ENCODE measurements at regions not wholly inside any gene's neighbourhood (a gene's known extent, or its start where the extent isn't known, plus 50 kb on each side); places are given as distances from the start of the nearest gene placed in this dataset.

DNA sequence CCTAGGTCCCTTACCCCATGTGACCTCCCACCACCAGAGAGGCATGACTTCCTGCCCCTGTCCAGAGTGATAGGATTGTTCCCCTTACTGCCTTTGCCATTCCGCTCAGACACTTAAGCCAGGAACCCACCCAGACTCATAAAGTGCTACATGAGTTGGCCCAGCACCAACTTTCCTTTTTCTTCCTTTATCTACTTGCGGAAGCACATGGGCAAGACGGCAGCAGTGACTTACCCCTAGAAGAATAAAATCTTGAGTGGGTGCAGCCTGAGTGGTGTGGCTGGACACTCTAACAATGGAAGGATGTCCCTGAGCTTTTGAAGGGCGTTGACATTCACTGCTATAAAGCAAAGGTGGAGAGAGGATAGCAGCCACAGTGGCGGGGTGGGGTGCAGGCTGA lies 100.1 kb downstream of the MAB21L3 start:
- DNase-seq (ENCODE audit: low read depth): no peak
- TF ChIP-seq CTCF (IDR thresholded peaks at IDR 0.05; ENCODE audit: insufficient read depth, low read depth, low read length, missing control alignments): no peak
- no peak overlapping the region for H3K4me3 ChIP-seq (ENCODE audit: low read length)

- no peak for TF ChIP-seq CTCF (IDR thresholded peaks at IDR 0.05; ENCODE audit: insufficient read depth, low read depth, low read length, missing control alignments)
- H3K4me3 ChIP-seq (ENCODE audit: low read length): no peak overlapping the region
- DNase-seq (ENCODE audit: low read depth): no peak
These were observed 107.7 kb downstream of the MAB21L3 start for GRCh38 chr1:116218922-116219321.

- no peak overlapping the region for H3K4me3 ChIP-seq (ENCODE audit: low read length)
- DNase-seq (ENCODE audit: low read depth): no peak
- TF ChIP-seq CTCF (IDR thresholded peaks at IDR 0.05; ENCODE audit: insufficient read depth, low read depth, low read length, missing control alignments): no peak
These were observed 108.6 kb downstream of the MAB21L3 start for GRCh38 chr1:116219651-116220434.

GRCh38 chr1:116224111-116224510 lies 112.9 kb downstream of the MAB21L3 start:
- no peak for TF ChIP-seq CTCF (IDR thresholded peaks at IDR 0.05; ENCODE audit: insufficient read depth, low read depth, low read length, missing control alignments)
- H3K4me3 ChIP-seq (ENCODE audit: low read length): no peak overlapping the region
- no peak for DNase-seq (ENCODE audit: low read depth)

DNA sequence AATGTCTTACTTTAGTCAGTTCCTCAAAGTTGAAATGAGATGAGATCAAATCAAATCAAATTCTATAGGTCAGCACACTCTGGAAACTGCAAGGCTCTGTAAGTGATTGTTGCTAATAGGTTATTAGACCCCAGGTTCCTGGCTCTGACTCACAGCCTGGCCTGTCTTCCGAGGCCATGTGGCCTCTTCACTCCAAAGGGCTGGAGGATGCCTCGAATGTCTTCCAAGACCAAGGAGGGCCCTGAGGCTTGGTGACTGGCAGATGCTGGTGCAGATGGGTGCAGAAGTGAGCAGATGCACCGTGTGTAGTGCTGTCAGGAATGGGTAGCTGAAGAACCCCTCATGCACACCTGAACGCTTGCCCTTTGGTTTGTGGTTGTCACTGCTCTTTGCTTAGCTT lies 113.4 kb downstream of the MAB21L3 start:
- TF ChIP-seq CTCF (IDR thresholded peaks at IDR 0.05; ENCODE audit: insufficient read depth, low read depth, low read length, missing control alignments): no peak

GRCh38 chr1:116226017-116226416 lies 114.8 kb downstream of the MAB21L3 start:
- no peak overlapping the region for H3K4me3 ChIP-seq (ENCODE audit: low read length)
- TF ChIP-seq CTCF (IDR thresholded peaks at IDR 0.05; ENCODE audit: insufficient read depth, low read depth, low read length, missing control alignments): no peak
- no peak for DNase-seq (ENCODE audit: low read depth)

More for the DNA sequence above, 113.4 kb downstream of the MAB21L3 start:
- DNase-seq (ENCODE audit: low read depth): no peak
- H3K4me3 ChIP-seq (ENCODE audit: low read length): no peak overlapping the region

DNA sequence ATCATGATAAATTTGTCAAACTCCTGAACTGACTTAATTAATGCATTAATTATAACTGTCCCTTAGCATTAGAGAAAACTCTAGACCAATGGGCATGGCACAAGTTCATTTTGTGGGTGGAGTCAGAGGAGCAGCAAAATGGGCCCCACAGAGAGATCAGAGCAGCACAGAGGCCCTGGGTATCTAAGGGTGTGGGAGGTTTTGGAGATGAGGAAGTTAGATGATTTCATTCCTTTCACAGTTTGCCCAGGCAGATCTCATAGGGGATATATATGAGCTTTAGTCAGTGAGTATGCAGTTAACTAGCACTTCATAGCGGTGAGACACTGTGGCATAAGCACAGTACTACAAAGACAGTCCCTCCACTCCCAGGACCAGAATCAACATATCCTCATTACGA lies 117.3 kb downstream of the MAB21L3 start:
- no peak overlapping the region for H3K4me3 ChIP-seq (ENCODE audit: low read length)
- no peak for DNase-seq (ENCODE audit: low read depth)
- no peak for TF ChIP-seq CTCF (IDR thresholded peaks at IDR 0.05; ENCODE audit: insufficient read depth, low read depth, low read length, missing control alignments)

All from epithelial cell of esophagus (primary cell).